HG03135 (cell line): ENCODE measurements at regions not wholly inside any gene's neighbourhood (a gene's known extent, or its start where the extent isn't known, plus 50 kb on each side); places are given as distances from the start of the nearest gene placed in this dataset.

Experiments
- ATAC-seq: cut with Tn5 transposase; IDR thresholded peaks from one replicate; pipeline ENCODE4 v1.9.1; 2021; ENCODE audit warnings: mild to moderate bottlenecking, moderate library complexity; ENCODE audit not compliant: unreplicated experiment

DNA sequence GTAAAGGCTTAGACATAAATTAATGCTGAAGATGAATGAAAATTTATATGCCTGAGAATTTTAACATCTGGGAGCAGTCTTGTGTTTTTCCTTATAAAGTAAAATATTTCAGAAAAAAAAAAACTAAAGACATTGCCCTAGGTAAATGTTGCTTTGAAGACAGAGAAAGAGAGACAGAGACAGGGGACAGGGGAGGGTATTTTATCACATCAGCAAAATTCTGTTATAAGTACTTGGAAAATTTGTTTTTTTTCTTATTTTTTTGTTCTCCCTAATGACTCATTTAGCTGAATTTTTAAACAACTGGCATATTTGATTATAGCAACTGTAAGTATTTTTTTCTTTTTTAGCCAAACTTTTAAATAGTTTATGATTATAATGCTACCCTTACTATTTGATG, 1540.6 kb upstream of the GBE1 start:
- ATAC-seq: no peak

DNA sequence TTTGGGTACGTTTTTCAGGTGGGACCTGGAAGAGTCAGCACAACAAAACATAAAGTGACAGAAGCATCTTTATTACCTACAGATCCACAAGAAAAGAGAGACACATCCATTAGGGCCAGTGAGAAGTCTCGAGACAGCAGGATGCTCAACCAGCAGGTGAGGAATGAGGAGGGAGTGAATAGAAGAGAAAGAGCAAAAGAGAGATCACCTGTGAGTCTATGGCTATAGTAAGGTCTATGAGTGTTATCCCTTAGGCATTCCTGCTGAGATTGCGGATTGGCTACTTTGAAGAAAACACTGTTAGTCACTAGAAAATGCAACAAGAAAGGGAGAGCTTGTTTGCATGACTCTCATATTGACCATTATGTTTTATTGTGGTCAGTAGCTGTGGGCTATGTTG, 1556.2 kb upstream of the GBE1 start:
- no peak for ATAC-seq

DNA sequence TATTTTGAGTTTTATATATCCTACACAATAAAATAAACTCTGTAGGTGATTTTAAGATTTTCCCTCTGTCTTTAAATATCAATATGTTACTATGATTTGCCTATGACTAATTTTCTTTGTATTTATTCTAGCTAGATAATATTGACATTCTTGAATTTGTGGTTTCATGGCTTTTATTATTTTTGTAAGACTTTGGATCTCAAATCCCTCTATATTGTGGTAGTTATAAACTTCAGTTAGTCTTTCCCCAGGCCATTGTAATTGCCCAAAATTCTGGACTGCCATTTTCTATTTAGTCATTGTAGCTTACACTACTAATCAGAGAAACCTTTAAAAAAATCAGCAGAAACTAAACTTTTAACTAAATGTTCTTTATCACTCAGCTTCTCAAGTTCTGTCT, 1559.3 kb upstream of the GBE1 start:
- no peak for ATAC-seq

DNA sequence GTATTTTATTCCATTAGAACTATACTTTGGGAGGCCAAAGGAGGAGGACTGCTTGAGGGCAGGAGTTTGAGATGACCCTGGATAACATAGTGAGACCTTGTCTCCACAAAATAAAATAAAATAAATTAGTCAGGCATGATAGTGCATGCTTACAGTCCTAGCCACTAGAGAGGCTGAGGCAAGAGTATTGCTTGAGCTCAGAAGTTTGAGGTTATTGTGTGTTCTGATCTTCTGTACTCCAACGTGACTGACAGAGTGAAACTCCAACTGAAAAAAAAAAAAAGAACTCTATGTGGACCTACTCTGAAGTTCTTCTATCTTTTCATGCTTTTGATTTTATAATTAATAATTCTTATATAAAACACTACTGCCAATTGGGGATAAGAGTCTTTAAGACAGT, 1560.0 kb upstream of the GBE1 start:
- ATAC-seq: no peak

DNA sequence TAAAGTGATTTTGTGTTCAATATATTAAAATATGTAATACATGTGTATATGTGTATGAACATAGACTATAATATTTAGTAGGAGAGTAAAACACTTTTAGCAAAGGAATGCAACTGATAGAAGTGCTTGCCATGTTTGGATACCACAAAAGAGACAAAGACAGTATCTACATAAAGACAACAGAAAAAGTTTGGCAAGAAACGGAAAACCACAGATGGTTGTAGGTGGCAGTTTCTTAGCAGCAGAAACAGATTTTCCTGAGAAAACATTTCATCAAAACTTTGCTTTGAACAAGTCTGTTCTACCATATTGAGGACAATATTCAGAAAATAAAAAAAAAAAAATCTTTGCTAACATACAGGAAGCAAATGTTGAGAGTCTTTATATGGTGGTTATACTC, 1560.4 kb upstream of the GBE1 start:
- no peak for ATAC-seq

DNA sequence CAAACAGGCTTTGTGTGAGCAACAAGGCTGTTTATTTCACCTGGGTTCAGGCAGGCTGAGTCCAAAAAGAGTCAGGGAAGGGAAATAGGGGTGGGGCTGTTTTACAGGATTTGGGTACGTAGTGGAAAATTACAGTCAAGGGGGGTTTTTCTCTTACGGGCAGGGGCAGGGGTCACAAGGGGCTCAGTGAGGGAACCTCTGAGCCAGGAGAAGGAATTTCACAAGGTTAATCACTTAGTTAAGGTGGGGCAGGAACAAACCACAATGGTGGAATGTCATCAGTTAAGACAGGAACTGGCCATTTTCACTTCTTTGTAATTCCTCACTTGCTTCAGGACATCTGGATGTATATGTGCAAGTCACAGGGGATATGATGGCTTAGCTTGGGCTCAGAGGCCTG, 1592.8 kb upstream of the GBE1 start:
- ATAC-seq: no peak

DNA sequence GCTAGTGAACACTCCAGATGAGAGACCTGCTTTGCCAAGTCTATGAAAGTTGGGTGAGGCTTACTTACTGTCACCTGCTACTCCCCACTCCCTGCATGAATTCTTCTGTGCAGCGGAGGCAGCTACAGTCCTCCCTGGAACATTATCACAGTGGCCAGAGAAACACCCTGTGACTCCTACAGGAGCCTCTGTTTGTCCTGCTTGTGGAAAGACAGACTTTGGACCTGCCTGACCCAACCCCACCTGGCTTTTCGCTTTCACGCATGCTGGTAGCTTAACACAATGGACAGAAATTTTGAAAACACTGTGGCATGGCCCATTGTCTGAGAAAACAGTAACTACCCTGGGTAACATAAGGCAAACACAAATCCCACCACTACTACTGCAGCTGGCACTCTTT, 1565.5 kb upstream of the CADM2 start:
- no peak for ATAC-seq

DNA sequence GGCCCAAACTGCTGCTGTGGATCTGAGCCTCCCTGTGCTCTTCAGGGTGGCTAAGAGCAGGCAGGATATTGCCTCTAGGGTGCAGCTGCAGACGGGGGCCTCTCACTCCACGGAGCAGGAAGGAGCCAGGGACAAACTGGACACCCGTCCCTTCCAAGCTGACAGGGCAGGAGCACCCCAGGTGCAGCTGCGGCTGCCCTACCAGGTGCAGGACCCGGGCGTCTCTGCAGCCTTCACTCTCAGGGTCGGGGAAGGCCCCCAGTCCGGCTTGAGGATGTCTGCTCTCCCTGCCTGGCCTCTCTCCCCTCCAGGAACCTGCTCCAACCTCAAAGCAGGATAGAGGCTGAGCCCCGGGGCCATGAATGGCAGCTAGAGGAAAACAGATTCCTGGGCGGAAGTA, 1554.9 kb upstream of the CADM2 start:
- ATAC-seq: no peak

DNA sequence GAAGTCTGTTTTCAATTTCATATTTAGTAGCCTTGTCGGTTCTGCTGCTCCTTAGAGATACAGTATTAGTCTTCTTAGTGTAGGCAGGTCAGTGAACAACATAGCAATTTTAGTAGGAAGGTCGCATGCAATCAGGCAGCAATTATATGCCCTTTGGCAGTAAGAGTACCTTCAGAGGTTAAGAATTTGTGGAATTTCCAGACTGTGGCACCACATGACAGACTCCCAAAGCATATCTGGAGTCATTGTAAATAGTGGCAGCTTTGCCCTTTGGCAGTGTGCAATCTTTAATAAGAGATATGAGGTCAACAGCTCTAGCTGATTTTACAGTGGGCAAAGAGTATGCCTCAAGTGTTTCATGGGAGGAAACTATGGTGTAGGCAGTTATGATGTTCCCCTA, 1532.5 kb upstream of the CADM2 start:
- no peak for ATAC-seq

DNA sequence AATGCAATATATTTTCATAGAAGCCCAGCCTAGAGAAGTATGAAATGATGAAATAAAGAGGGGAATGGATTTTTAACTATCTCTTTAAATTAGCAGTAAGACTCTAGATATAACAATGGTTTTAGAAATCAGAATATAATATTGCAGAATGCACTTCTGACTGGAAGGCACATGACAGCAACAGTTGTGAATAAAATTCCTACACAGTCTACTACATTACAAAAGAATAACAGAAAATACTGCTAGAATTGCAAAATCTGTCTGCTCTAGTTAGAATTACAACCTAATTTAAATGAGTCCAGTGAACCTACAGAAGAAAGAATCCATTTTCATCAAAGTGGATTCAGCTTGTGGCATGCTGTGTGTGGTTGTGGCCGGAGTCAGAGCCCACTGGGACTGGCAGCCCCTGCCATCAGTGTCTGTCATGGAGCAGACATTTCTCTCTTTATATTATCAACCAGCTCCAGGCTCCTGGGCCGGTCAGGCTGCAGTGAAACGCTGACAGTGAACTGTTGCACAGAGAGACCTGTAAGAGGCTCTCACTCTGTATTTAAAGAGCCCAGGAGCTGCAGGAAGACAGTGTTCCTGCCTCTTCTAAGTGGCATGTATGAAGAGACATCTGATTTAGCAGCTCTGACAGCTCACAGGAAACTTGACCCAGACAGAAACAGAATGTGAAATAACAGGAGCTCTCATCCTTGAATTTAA, 1523.8 kb upstream of the CADM2 start:
- ATAC-seq: no peak

DNA sequence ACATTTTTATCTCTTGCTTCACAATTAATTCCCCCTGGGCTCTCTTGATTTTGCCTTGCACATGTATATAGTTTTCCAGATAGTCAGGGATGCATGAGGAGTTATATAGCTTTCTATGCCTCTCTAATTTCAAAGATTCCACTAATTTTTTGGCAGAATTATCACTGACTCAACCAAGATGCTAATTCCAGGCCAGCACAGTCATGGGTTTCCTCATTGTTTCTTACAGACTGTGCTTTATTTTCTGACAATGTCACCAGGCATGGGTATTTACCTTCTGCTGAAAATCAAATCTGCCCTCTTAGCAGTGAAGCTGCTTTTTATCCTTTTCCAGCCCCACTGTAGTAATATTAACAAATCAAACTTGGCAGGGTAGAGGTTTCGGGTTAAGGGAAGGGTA, 1520.6 kb upstream of the CADM2 start:
- ATAC-seq: no peak

DNA sequence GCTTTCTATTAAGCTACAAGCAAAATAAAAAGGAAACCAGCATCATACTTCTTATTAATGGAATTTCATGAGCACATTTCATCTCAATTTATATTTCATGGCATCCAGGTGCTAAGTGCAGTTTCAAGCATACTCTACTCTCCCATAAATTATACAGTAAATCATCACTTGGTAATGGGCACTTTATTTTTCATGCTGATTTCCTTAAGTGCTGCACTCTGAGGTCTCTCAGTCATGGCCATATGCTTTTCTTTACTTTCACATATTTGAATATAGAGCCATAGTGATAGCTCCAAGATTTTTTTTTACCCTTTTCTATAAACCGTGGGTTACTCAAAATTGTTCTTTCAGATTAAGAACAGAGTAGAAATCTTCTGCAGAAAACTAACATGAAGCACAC, 1505.7 kb upstream of the CADM2 start:
- ATAC-seq: no peak

DNA sequence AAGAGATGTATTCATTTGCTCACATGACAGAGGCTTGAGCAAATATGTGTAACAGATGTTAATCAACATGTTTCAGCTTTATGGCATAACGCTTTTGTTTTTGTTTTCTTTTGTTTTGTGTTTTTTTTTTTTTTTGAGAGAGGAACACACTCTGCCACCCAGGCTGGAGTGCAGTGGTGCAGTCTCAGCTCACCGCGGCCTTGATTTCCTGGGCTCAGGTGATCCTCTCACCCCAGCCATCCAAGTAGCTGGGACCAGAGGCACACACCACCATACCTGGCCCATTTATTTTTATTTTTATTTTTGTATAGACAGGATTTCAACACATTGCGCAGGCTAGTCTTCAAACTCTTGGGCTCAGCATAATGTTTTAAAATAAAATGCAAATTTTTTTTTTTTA, 1504.4 kb upstream of the CADM2 start:
- no peak for ATAC-seq

DNA sequence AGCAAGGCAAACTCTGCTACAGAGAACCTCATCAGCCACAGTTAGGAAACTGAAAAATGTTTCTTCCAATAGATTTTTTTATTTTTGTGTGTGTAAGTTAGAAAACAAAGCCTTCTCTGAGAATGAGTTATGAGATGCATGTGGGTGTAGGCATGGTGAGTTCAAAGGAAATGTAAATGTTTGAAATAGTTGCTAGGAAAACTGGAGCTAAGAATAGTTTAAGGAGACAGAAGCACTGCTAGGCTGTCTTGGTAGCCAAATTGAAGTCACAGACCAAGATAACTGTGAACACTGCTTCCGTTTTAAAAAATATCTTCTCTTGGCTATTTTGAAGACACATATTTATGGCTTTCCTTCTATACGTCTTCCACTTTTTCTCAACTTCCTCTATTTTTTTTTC, 1501.2 kb upstream of the CADM2 start:
- ATAC-seq: no peak

DNA sequence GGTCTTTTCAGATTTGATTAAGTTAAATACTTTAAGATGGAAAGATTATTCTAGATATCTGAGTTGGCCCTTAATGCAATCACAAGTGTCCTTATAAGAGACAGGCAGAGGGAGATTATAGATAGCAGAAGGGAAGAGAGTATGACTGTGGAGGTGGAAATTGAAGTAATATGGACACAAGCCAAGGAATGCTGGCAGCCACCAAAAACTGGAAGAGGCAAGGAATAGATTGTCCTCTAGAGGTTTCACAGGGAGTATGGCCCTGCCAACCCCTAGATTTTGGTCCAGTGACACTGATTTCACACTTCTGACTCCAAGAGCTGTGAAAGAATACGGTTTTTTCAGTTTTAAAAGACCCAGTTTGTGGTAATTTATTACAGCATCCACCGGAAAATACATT, 1498.7 kb upstream of the CADM2 start:
- no peak for ATAC-seq

DNA sequence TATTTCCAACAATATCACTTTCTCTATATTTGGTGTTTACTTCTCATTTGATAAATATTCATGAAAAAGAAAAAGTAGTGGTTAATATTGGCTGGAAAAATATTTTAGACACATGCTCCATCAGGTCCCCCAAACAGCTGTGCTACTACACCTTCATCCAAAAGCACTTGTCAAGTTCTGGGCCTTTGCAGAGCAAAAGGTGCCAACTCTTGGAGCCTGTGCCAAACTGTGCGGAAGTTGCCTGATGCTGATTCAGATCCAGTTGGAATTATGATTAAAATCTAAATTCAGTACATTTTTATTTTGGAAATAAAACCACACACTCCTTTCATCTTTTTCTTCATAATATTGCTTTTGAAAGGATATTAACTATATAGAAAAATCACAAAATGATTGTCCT, 1497.4 kb upstream of the CADM2 start:
- no peak for ATAC-seq

DNA sequence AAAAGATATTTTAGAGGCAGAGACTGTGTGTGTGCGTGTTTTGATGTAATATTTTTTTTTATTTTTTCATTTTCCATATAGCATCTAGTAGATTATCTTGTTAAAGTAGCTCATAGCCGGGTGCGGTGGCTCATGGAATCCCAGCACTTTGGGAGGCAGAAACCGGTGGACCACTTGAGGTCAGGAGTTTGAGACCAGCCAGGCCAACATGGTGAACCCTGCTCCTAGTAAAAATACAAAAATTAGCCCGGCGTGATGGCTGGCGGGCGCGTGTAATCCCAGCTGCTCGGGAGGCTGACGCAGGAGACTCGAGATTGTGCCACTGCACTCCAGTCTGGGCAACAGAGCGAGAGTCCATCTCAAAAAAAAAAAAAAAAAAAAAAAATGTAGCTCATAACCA, 1481.2 kb upstream of the CADM2 start:
- ATAC-seq: no peak

DNA sequence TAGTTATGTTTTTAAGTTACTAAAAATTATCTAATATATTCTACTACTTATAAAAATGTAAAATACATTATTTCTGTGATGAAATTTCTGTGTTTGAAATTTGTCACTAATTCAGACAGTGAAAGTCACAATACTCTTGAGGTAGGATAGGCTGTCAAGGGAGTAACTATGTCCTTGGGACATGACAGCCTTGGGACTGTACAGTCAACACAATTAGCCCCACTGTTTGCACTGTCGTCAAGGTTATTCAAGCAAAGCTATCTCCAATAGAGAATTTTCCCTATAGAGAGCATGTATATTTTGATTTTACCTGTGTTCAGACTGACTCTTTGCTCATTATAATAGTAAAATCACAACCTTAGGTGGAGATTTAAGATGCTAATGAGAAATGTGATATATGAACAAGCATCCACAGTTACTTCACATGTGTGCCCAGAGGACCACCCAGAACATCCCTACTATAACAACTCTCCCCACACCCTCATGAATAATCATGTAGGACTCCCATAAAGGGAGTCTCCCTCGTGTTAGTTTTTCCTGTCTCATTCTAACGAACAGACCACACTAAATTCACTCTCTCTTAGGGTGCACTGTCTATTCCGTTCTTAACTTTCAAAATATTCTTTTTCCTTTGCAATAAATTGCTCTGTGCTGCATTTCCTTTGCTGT, 1476.3 kb upstream of the CADM2 start:
- no peak for ATAC-seq

DNA sequence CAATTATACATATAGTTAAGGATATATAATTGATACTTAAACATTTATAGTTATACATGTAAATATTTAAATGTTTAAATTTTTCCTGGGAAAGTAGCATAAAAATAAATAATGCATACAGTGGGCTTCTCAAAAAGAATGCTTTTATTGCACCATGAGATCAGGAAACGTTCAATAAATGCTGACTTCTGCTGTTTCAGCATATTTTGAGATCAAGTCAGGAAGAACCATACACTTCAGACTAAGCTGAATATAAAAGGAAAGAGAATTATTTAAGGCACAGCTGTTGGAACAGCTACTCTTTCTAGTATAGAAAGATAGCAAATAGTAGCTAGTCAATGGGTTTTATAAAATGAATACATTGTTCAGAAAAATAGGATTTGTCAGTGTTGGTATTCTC, 1462.3 kb upstream of the CADM2 start:
- ATAC-seq: no peak

DNA sequence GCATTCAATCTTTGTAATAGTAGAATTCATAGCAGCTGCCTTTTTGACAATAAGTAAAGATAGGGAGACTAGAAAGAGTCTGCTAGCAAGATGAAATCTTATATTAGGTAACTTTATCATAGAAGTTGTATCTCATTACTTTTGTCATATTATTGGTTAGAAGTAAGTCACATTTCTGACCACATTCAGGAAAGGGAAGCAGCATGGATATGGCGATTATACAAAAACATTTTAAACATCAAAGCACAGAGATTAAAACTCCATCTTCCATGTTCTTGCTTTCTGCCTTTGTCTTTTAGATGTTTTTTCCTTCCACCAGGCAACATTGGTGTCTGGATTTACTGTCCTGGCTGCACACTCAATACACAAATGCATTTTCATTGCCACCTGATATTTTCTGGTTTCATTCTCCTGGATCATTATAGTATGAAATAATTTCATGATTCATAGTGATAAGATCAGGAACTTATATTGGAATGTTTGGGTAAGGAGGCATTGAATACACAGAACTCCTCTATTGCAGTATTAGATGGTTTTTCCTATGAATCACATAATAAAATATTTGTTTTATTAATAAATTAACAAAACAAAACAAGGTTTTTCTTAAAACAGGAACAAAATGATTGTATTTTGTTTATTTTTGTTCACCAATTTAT, 1460.3 kb upstream of the CADM2 start:
- no peak for ATAC-seq

DNA sequence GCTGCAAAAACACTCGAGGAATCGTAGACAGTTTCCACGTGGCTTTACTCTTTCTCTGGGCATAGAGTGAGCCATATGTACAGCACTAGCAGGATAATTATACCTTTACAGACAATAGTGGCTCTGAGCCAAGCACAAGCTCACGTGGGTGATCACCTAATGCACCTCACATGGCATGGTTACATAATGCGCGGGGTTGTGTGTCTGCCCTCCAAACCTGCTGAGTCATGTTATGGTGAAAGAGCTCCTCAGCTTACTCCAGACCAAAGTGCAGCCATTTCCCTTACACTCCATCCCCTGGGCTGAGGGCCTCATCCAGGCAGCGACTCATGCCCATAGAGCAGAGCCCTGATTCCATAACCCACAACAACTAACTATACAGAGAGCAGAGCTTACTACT, 1458.4 kb upstream of the CADM2 start:
- no peak for ATAC-seq

DNA sequence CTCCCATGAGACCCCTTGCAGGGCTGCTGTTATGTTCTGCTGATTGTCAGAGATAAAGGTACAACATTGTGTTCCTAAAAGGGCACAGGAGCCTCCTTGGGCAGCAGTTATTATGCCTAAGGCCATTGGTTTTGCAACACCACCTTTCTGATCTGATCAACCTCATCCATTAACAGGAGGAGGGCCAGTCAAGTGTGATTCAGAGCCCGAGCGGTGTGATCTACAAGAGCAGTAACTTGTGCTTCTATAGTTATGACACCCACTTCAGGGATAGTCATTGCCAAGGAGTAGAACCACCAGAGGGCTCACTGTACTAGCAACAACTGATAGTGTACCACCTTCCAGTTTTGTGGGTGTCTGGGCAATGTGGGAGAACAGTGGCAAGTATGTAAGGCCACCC, 1457.9 kb upstream of the CADM2 start:
- no peak for ATAC-seq

DNA sequence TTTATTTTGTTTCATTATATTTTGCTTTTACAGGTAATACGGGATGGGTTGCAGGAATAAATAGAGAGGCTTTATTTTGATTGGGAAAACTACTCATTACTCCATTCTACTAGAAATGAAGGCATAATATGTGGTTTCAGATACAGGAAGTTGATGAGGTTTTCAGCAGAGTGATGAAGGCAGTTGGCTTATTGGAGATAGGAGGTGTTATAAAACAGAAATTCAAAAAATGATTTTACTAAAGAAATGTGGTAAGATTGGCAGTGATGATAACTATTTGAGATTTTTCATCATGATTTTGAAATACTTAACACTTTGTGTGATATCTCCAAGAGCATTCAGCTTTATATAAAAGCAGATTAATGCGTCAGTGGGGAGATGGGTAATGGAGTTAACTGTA, 1445.7 kb upstream of the CADM2 start:
- no peak for ATAC-seq
